DND-41 (cell line): ENCODE measurements at regions not wholly inside any gene's neighbourhood (a gene's known extent, or its start where the extent isn't known, plus 50 kb on each side); places are given as distances from the start of the nearest gene placed in this dataset.

Experiments used
- ATAC-seq: fragments of 200-7000 bp; cut with Tn5 transposase; 3 replicates; pipeline ENCODE4 v1.9.1; 2021; ENCODE audit warnings: low read depth; ENCODE audit not compliant: insufficient read depth
- DNase-seq: peaks from one replicate; pipeline ENCODE4 v3.0.0-alpha.2; 2020
- H2AFZ ChIP-seq: 2 replicates; pipeline ENCODE4 v1.6.0; 2012; ENCODE audit warnings: low read depth, low read length
- H3K27ac ChIP-seq: 2 replicates; pipeline ENCODE4 v1.5.1; 2012; ENCODE audit warnings: low read length, inconsistent platforms
- H3K27me3 ChIP-seq: fragments of 200-600 bp; sonication (generic); 2 replicates; pipeline ENCODE4 v1.6.0; 2012; ENCODE audit warnings: low read length, mild to moderate bottlenecking, inconsistent platforms; ENCODE audit not compliant: insufficient read depth, poor library complexity
- H3K36me3 ChIP-seq: 2 replicates; pipeline ENCODE4 v1.5.1; 2012; ENCODE audit warnings: low read length, inconsistent platforms; ENCODE audit not compliant: insufficient read depth
- H3K4me1 ChIP-seq: 2 replicates; pipeline ENCODE4 v1.5.1; 2012; ENCODE audit warnings: mild to moderate bottlenecking, low read length; ENCODE audit not compliant: insufficient read depth
- H3K4me2 ChIP-seq: 2 replicates; pipeline ENCODE4 v1.6.0; 2012; ENCODE audit warnings: mild to moderate bottlenecking, moderate library complexity, low read length, inconsistent platforms; ENCODE audit not compliant: insufficient read depth
- H3K4me3 ChIP-seq, 2 experiments: fragments of 200-600 bp in 1 of 2; shearing (Covaris generic) in 1 of 2; 2 replicates each; pipeline ENCODE4 v1.5.1; 2012 to 2016; ENCODE audit warnings: inconsistent platforms in 2 of 2, low read length in 2 of 2, mild to moderate bottlenecking in 2 of 2, low read depth in 1 of 2, moderate library complexity in 1 of 2
- H3K79me2 ChIP-seq: 2 replicates; pipeline ENCODE4 v1.6.0; 2012; ENCODE audit warnings: low read length, inconsistent platforms; ENCODE audit not compliant: insufficient read depth
- H3K9ac ChIP-seq: 2 replicates; pipeline ENCODE4 v1.6.0; 2012; ENCODE audit warnings: low read depth, mild to moderate bottlenecking, inconsistent platforms, low read length, moderate library complexity
- H3K9me3 ChIP-seq: 2 replicates; pipeline ENCODE4 v1.5.1; 2012; ENCODE audit warnings: low read length, moderate library complexity, mild to moderate bottlenecking, inconsistent platforms; ENCODE audit not compliant: insufficient read depth, severe bottlenecking
- H4K20me1 ChIP-seq: 2 replicates; pipeline ENCODE4 v1.6.0; 2012; ENCODE audit warnings: low read length; ENCODE audit not compliant: insufficient read depth
- EZH2 ChIP-seq: IDR thresholded peaks from 3 replicates; pipeline ENCODE4 v1.6.1; 2012; ENCODE audit warnings: borderline replicate concordance, low read depth, mild to moderate bottlenecking, moderate library complexity, low read length, inconsistent platforms; ENCODE audit not compliant: severe bottlenecking
- TF ChIP-seq, protein P1 (sequence below): IDR thresholded peaks from 2 replicates; pipeline ENCODE4 v1.5.1; 2012; ENCODE audit warnings: borderline replicate concordance, low read length, moderate library complexity, mild to moderate bottlenecking; ENCODE audit not compliant: poor library complexity, severe bottlenecking; ENCODE audit errors: extremely low read depth

DNA sequence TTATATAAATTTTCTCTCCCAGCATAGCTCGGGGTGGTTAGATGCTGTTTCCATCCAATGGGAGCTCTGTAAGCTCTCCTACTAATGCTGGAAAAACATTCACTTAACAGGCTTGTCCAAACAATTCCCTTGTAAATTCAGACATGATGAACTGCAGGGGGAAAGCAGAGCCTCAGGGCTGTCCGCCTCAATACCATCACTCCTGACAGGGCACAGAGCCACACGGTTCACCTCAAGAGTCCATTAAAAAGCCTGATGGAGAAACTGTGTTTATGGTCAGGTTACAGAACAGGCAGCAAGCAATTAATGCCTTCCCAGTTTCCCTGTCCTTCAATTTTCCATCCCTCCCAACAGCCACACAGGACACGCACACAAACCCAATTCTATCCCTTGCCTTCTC is 171.0 kb downstream of the BRINP2 start:
- TF ChIP-seq, protein P1, sequence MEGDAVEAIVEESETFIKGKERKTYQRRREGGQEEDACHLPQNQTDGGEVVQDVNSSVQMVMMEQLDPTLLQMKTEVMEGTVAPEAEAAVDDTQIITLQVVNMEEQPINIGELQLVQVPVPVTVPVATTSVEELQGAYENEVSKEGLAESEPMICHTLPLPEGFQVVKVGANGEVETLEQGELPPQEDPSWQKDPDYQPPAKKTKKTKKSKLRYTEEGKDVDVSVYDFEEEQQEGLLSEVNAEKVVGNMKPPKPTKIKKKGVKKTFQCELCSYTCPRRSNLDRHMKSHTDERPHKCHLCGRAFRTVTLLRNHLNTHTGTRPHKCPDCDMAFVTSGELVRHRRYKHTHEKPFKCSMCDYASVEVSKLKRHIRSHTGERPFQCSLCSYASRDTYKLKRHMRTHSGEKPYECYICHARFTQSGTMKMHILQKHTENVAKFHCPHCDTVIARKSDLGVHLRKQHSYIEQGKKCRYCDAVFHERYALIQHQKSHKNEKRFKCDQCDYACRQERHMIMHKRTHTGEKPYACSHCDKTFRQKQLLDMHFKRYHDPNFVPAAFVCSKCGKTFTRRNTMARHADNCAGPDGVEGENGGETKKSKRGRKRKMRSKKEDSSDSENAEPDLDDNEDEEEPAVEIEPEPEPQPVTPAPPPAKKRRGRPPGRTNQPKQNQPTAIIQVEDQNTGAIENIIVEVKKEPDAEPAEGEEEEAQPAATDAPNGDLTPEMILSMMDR, result no peak
- no peak for TF ChIP-seq EZH2
- Histone ChIP-seq H3K4me3 (no peak overlapping the region), H2AFZ (no peak overlapping the region), H3K9me3 (no peaks in the 10 kb centered on the region), H4K20me1 (no peaks in the 10 kb centered on the region), H3K4me1 (no peaks in the 10 kb centered on the region), H3K27me3 (no peaks in the 10 kb centered on the region), H3K4me2 (no peak overlapping the region), H3K79me2 (no peaks in the 10 kb centered on the region), H3K9ac (no peak overlapping the region), H3K36me3 (no peaks in the 10 kb centered on the region), H3K27ac (no peak overlapping the region)
- no peak for DNase-seq
- no peak for ATAC-seq

DNA sequence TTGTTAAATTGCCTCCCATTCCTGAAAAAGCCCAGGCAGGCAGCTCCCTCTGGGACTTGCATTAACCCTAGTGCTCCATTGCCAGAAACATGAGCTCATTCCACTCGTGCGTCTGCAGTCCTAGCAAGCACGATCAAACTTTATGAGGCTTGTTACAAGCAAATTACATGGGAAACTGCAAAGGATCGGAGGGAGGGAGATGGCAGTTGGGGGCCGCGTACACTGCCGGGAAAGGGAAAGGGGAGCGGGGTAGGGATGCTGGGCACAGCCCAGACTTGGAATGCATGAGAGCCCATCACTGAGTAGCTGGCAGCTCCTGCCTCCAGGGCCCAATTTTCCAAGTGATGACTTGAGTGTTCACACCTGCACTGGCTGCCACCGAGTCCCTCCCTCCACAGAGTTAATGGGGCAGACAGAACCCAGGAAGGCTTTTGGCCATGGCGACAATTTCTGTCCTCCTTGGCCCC is 169.9 kb downstream of the BRINP2 start:
- no peak for ATAC-seq

DNA sequence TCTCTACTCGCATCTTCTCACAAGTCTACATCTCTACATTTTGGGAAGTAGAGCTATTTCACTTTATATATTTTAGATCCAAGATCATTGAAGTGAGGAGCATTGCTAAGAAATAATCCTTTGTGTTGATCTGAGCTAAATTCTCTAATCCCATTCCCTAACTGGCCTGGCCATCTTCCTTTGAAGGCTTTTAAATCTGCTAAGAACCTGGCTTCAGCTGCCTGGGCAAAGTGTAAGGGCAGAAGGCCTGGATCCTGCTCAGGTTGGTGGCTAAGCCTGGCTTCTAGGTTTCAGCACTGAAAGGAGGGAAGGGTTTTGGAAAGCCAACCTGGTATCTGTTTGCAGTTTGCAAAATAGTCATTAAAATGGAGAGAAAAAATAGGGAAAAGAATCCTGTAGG is 167.6 kb downstream of the BRINP2 start:
- H3K9me3 ChIP-seq, result no peaks in the 10 kb centered on the region
- DNase-seq (no peak), ATAC-seq (no peak)
- no peaks in the 10 kb centered on the region for H3K79me2 ChIP-seq
- no peak overlapping the region for H3K4me3 ChIP-seq
- H3K4me1 ChIP-seq, result no peaks in the 10 kb centered on the region
- no peaks in the 10 kb centered on the region for H3K36me3 ChIP-seq
- TF ChIP-seq, protein P1, result no peak
- TF ChIP-seq EZH2, result no peak
- H3K9ac ChIP-seq, result no peak overlapping the region
- no peak overlapping the region for H3K27ac ChIP-seq
- H3K27me3 ChIP-seq, result no peaks in the 10 kb centered on the region
- no peak overlapping the region for H3K4me2 ChIP-seq
- H4K20me1 ChIP-seq, result no peaks in the 10 kb centered on the region
- no peak overlapping the region for H2AFZ ChIP-seq

More for the DNA sequence above, 169.9 kb downstream of the BRINP2 start:
- H2AFZ ChIP-seq, result no peak overlapping the region
- H3K36me3 ChIP-seq, result no peaks in the 10 kb centered on the region
- TF ChIP-seq, protein P1, result no peak
- no peak for TF ChIP-seq EZH2
- H3K79me2 ChIP-seq, result no peaks in the 10 kb centered on the region
- no peaks in the 10 kb centered on the region for H3K4me1 ChIP-seq
- H4K20me1 ChIP-seq, result no peaks in the 10 kb centered on the region
- H3K4me3 ChIP-seq, result no peak overlapping the region
- H3K27me3 ChIP-seq, result no peaks in the 10 kb centered on the region
- H3K9ac ChIP-seq, result no peak overlapping the region
- DNase-seq, result no peak
- H3K4me2 ChIP-seq, result no peak overlapping the region
- no peaks in the 10 kb centered on the region for H3K9me3 ChIP-seq
- H3K27ac ChIP-seq, result no peak overlapping the region

DNA sequence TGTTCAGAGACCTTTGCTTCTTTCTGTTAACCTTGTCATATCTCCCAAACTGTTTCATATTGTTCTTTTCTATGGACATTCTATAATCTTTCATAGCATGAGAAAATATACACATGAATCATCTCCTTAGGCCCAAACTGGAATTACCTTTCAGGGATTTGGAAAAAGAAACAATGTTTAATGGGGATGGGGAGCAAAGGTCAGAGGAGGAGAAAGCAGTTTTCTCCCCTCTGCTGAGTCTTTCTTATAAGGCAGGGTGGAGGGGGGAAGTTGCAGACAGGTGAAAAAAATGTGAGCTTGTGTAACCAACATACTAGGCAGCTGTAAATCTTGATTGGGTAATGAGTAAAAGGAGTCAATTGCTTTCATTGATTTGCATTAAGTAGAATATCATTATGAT is 164.1 kb downstream of the BRINP2 start:
- Histone ChIP-seq H3K9ac (no peak overlapping the region), H3K4me1 (no peaks in the 10 kb centered on the region), H2AFZ (no peak overlapping the region), H3K79me2 (no peaks in the 10 kb centered on the region), H3K4me2 (no peak overlapping the region), H3K27me3 (no peaks in the 10 kb centered on the region), H4K20me1 (no peaks in the 10 kb centered on the region), H3K9me3 (no peaks in the 10 kb centered on the region), H3K4me3 (no peak overlapping the region), H3K36me3 (no peaks in the 10 kb centered on the region), H3K27ac (no peak overlapping the region)
- no peak for TF ChIP-seq EZH2
- TF ChIP-seq, protein P1, result no peak
- DNase-seq (no peak), ATAC-seq (no peak)
